ENCODE measurements at regions not wholly inside any gene's neighbourhood (a gene's known extent, or its start where the extent isn't known, plus 50 kb on each side); places are given as distances from the start of the nearest gene placed in this dataset.

GRCh38 chr12:98259693-98260092 is 255.7 kb upstream of the TMPO start:
- TF ChIP-seq CTCF (IDR thresholded peaks at IDR 0.05 in 8 of 11, conservative IDR thresholded peaks at IDR 0.05 in 3 of 11) (no peak), POLR2A (IDR thresholded peaks at IDR 0.05) (no peak), POLR2AphosphoS5 (IDR thresholded peaks at IDR 0.05) (no peak)

All from spleen (tissue), 7 donors.